ENCODE measurements at regions not wholly inside any gene's neighbourhood (a gene's known extent, or its start where the extent isn't known, plus 50 kb on each side); places are given as distances from the start of the nearest gene placed in this dataset.

DNA sequence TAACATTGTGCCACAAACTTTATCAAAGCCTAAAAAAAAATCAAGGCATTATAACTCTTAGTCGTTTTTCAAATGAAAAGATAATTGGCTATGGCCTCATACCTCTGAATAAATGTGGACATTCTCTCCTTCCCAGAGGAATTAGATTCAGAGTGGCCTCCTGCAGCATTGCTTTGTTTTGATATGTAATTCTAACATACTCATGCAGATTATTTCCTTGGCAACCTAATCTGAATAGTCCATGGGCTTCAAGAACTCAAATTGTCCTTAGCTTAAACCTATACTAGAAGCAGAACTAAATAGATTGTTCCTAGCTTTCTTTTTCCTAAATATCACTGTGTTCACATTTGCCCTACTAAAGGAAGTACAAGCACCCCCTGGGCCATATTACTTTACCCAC, 1146.9 kb downstream of the OLFM4 start:
- Histone ChIP-seq H3K4me1 (ENCODE audit: insufficient read depth, low read length, poor library complexity, severe bottlenecking) (no peaks in the 10 kb centered on the region), H3K27ac (ENCODE audit: low read depth, low read length, poor library complexity, severe bottlenecking) (no peak overlapping the region), H3K4me3 (ENCODE audit: low read depth, low read length, poor library complexity, severe bottlenecking) (no peak overlapping the region), H3K27me3 (replicated peaks; ENCODE audit: insufficient read depth, low read depth, low read length, poor library complexity) (no peaks in the 10 kb centered on the region), H3K36me3 (ENCODE audit: insufficient read depth, low read length, poor library complexity, severe bottlenecking) (no peaks in the 10 kb centered on the region), H3K9me3 (ENCODE audit: low read depth, low read length, poor library complexity, severe bottlenecking) (no peaks in the 10 kb centered on the region)
- DNase-seq (ENCODE audit: low spot score) = no peak
- intact Hi-C loops (cut with micrococcal nuclease; ENCODE audit: unreplicated experiment) = no loop called here
- BruUV-seq (replicated peaks) = no TSS peak
- ChIA-PET POLR2A (ENCODE audit: low non-redundant PET) (interaction anchor here (0.6 kb wide), 1 partner anchor 387 kb away, joined by 3 read pairs; no protein-coding TSS in a partner anchor), CTCF (no interaction called here)
- no peak for TF ChIP-seq EZH2 (IDR thresholded peaks at IDR 0.05; ENCODE audit: borderline replicate concordance, low read depth, low read length, poor library complexity, severe bottlenecking)
- TF ChIP-seq, protein P1, sequence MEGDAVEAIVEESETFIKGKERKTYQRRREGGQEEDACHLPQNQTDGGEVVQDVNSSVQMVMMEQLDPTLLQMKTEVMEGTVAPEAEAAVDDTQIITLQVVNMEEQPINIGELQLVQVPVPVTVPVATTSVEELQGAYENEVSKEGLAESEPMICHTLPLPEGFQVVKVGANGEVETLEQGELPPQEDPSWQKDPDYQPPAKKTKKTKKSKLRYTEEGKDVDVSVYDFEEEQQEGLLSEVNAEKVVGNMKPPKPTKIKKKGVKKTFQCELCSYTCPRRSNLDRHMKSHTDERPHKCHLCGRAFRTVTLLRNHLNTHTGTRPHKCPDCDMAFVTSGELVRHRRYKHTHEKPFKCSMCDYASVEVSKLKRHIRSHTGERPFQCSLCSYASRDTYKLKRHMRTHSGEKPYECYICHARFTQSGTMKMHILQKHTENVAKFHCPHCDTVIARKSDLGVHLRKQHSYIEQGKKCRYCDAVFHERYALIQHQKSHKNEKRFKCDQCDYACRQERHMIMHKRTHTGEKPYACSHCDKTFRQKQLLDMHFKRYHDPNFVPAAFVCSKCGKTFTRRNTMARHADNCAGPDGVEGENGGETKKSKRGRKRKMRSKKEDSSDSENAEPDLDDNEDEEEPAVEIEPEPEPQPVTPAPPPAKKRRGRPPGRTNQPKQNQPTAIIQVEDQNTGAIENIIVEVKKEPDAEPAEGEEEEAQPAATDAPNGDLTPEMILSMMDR (conservative IDR thresholded peaks at IDR 0.05; ENCODE audit: low read depth, low read length) = no peak

DNA sequence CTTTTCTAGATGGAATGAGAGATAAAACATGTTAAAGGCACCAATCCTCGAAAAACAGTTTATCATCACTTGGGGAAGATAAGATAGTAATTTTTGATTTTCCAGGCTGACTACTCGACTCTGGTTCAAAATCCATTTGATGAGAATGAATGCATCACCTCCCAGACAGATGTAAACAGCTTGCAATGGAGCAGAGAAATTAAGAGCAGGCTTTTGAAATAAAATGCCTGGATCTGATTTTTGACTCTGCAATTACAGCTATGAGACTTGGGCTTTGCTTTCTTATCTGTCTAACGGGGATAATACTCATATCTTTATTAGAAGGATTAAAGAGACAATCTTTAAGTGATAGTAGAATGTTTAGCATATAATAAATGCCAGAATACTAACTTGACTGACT, 1148.9 kb downstream of the OLFM4 start:
- BruUV-seq (replicated peaks) = no TSS peak
- CTCF ChIA-PET = no interaction called here
- no peak overlapping the region for H3K27ac ChIP-seq (ENCODE audit: low read depth, low read length, poor library complexity, severe bottlenecking)
- no peaks in the 10 kb centered on the region for H3K4me1 ChIP-seq (ENCODE audit: insufficient read depth, low read length, poor library complexity, severe bottlenecking)
- POLR2A ChIA-PET (ENCODE audit: low non-redundant PET) = no interaction called here
- H3K9me3 ChIP-seq (ENCODE audit: low read depth, low read length, poor library complexity, severe bottlenecking) = no peaks in the 10 kb centered on the region
- intact Hi-C loops (cut with micrococcal nuclease; ENCODE audit: unreplicated experiment) = no loop called here
- no peaks in the 10 kb centered on the region for H3K27me3 ChIP-seq (replicated peaks; ENCODE audit: insufficient read depth, low read depth, low read length, poor library complexity)
- no peak for TF ChIP-seq EZH2 (IDR thresholded peaks at IDR 0.05; ENCODE audit: borderline replicate concordance, low read depth, low read length, poor library complexity, severe bottlenecking)
- TF ChIP-seq, protein P1 (conservative IDR thresholded peaks at IDR 0.05; ENCODE audit: low read depth, low read length) = no peak
- no peak overlapping the region for H3K4me3 ChIP-seq (ENCODE audit: low read depth, low read length, poor library complexity, severe bottlenecking)
- no peak for DNase-seq (ENCODE audit: low spot score)
- H3K36me3 ChIP-seq (ENCODE audit: insufficient read depth, low read length, poor library complexity, severe bottlenecking) = no peaks in the 10 kb centered on the region

DNA sequence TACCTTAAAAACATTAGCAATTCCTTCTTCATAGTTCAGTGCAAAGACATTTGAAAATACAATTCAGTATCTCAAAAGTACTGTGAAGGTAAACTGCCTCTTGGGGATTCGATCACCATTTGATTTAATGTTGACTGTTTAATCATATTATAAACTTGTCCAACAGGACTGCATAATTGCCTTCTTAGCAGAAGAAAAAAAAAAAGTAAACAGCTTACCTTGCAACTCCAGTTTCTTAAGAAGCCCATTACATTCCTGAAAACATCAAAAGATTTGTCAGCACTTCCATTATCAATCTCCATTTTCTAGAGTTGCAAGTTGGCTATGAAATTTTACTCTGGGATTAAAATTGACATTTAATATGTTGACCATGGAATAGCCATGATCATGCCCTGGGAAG, 1154.6 kb downstream of the OLFM4 start:
- intact Hi-C loops (cut with micrococcal nuclease; ENCODE audit: unreplicated experiment) = loop anchor here (10.0 kb wide), 2 partner anchors 398 to 928 kb away; no protein-coding TSS in a partner anchor
- Histone ChIP-seq H3K4me3 (ENCODE audit: low read depth, low read length, poor library complexity, severe bottlenecking) (no peak overlapping the region), H3K4me1 (ENCODE audit: insufficient read depth, low read length, poor library complexity, severe bottlenecking) (no peaks in the 10 kb centered on the region), H3K36me3 (ENCODE audit: insufficient read depth, low read length, poor library complexity, severe bottlenecking) (no peaks in the 10 kb centered on the region), H3K27me3 (replicated peaks; ENCODE audit: insufficient read depth, low read depth, low read length, poor library complexity) (no peaks in the 10 kb centered on the region), H3K27ac (ENCODE audit: low read depth, low read length, poor library complexity, severe bottlenecking) (no peak overlapping the region), H3K9me3 (ENCODE audit: low read depth, low read length, poor library complexity, severe bottlenecking) (no peaks in the 10 kb centered on the region)
- no peak for DNase-seq (ENCODE audit: low spot score)
- ChIA-PET POLR2A (ENCODE audit: low non-redundant PET) (no interaction called here), CTCF (no interaction called here)
- BruUV-seq (replicated peaks) = no TSS peak
- TF ChIP-seq, protein P1 (conservative IDR thresholded peaks at IDR 0.05; ENCODE audit: low read depth, low read length) = no peak
- TF ChIP-seq EZH2 (IDR thresholded peaks at IDR 0.05; ENCODE audit: borderline replicate concordance, low read depth, low read length, poor library complexity, severe bottlenecking) = no peak
